GM21786 (cell line): ENCODE measurements at regions not wholly inside any gene's neighbourhood (a gene's known extent, or its start where the extent isn't known, plus 50 kb on each side); places are given as distances from the start of the nearest gene placed in this dataset.

ENCODE experiments used
- ATAC-seq: cut with Tn5 transposase; IDR thresholded peaks from one replicate; pipeline ENCODE4 v1.9.1; 2021; ENCODE audit not compliant: unreplicated experiment

GRCh38 chr13:62595976-62596375 lies 1180.3 kb upstream of the PCDH20 start:
- ATAC-seq: no peak

- ATAC-seq: no peak
These were observed 1178.2 kb upstream of the PCDH20 start for GRCh38 chr13:62593804-62594203.

- ATAC-seq: no peak
These were observed 1167.8 kb upstream of the PCDH20 start for GRCh38 chr13:62583466-62583865.

- ATAC-seq: no peak
These were observed 1162.8 kb upstream of the PCDH20 start for GRCh38 chr13:62578402-62578801.

GRCh38 chr13:62564770-62565169 lies 1149.1 kb upstream of the PCDH20 start:
- no peak for ATAC-seq

GRCh38 chr13:62563251-62563650 lies 1147.6 kb upstream of the PCDH20 start:
- ATAC-seq: no peak

- no peak for ATAC-seq
These were observed 1141.3 kb upstream of the PCDH20 start for GRCh38 chr13:62556978-62557377.

- ATAC-seq: no peak
These were observed 1135.9 kb upstream of the PCDH20 start for GRCh38 chr13:62551588-62551987.

GRCh38 chr13:62544928-62545327 lies 1129.3 kb upstream of the PCDH20 start:
- ATAC-seq: no peak

GRCh38 chr13:62537593-62537992 lies 1121.9 kb upstream of the PCDH20 start:
- ATAC-seq: no peak

- ATAC-seq: peak; percentile 31
These were observed 1110.0 kb upstream of the PCDH20 start for GRCh38 chr13:62525652-62526051.

- ATAC-seq: peak; percentile 46
These were observed 1108.8 kb upstream of the PCDH20 start for GRCh38 chr13:62524498-62524897.

- peak; percentile 84 for ATAC-seq
These were observed 1108.4 kb upstream of the PCDH20 start for GRCh38 chr13:62524061-62524460.

GRCh38 chr13:62512194-62513141 lies 1096.8 kb upstream of the PCDH20 start:
- ATAC-seq: peak; percentile 90

GRCh38 chr13:62510906-62511655 lies 1095.4 kb upstream of the PCDH20 start:
- ATAC-seq: peak; percentile 37

GRCh38 chr13:62502588-62502987 lies 1086.9 kb upstream of the PCDH20 start:
- ATAC-seq: no peak

- no peak for ATAC-seq
These were observed 1074.1 kb upstream of the PCDH20 start for GRCh38 chr13:62489731-62490130.

- no peak for ATAC-seq
These were observed 1068.1 kb upstream of the PCDH20 start for GRCh38 chr13:62483774-62484173.

- ATAC-seq: no peak
These were observed 1066.7 kb upstream of the PCDH20 start for GRCh38 chr13:62482351-62482750.

- no peak for ATAC-seq
These were observed 1058.2 kb upstream of the PCDH20 start for GRCh38 chr13:62473944-62474237.

GRCh38 chr13:62473190-62473943 lies 1057.7 kb upstream of the PCDH20 start:
- ATAC-seq: no peak
